Lower lobe of right lung (tissue), 2 donors: ENCODE measurements at regions not wholly inside any gene's neighbourhood (a gene's known extent, or its start where the extent isn't known, plus 50 kb on each side); places are given as distances from the start of the nearest gene placed in this dataset.
"Not testable (repeated sequence)": the region's sequence is repeated elsewhere in the genome, so short reads cannot be mapped to it uniquely, and the experiment has no call there.

Experiments used
- ATAC-seq, 2 donors: fragments of 200-7000 bp; cut with Tn5 transposase; one replicate each; pipeline ENCODE4 v1.9.1; 2020 to 2022; ENCODE audit warnings: mild to moderate bottlenecking in 2 of 2, moderate library complexity in 2 of 2
- DNase-seq: peaks from one replicate; pipeline ENCODE4 v3.0.0-alpha.2; 2020
- H3K27ac ChIP-seq: fragments of 200-600 bp; one replicate; pipeline ENCODE4 v1.8.0; 2022
- H3K27me3 ChIP-seq: fragments of 200-600 bp; one replicate; pipeline ENCODE4 v1.8.0; 2022; ENCODE audit warnings: low read depth
- H3K36me3 ChIP-seq: fragments of 200-600 bp; one replicate; pipeline ENCODE4 v1.8.0; 2022; ENCODE audit warnings: mild to moderate bottlenecking
- H3K4me1 ChIP-seq: fragments of 200-600 bp; one replicate; pipeline ENCODE4 v1.8.0; 2022
- H3K4me3 ChIP-seq: fragments of 200-600 bp; one replicate; pipeline ENCODE4 v1.8.0; 2022; ENCODE audit warnings: mild to moderate bottlenecking
- H3K9me3 ChIP-seq: fragments of 200-600 bp; one replicate; pipeline ENCODE4 v1.8.0; 2022
- intact Hi-C: fragments of 100-400 bp; cut with DNase I; formaldehyde crosslinking; loops from one replicate; pipeline ENCODE4 v1.11.0; 2022
- TF ChIP-seq, protein P1 (sequence below): fragments of 200-600 bp; IDR thresholded peaks from one replicate; pipeline ENCODE4 v1.8.0; 2022; ENCODE audit warnings: antibody characterized with exemption, mild to moderate bottlenecking
- donor health status: DM: no; HTN: yes; CAD: no; lungs with severe emphysema.

- DNase-seq: no peak
- TF ChIP-seq, protein P1, sequence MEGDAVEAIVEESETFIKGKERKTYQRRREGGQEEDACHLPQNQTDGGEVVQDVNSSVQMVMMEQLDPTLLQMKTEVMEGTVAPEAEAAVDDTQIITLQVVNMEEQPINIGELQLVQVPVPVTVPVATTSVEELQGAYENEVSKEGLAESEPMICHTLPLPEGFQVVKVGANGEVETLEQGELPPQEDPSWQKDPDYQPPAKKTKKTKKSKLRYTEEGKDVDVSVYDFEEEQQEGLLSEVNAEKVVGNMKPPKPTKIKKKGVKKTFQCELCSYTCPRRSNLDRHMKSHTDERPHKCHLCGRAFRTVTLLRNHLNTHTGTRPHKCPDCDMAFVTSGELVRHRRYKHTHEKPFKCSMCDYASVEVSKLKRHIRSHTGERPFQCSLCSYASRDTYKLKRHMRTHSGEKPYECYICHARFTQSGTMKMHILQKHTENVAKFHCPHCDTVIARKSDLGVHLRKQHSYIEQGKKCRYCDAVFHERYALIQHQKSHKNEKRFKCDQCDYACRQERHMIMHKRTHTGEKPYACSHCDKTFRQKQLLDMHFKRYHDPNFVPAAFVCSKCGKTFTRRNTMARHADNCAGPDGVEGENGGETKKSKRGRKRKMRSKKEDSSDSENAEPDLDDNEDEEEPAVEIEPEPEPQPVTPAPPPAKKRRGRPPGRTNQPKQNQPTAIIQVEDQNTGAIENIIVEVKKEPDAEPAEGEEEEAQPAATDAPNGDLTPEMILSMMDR: peak; percentile 20
These were observed 158.4 kb downstream of the TENT5D start for GRCh38 chrX:80578517-80579105.

GRCh38 chrX:80590992-80591391 is 170.7 kb downstream of the TENT5D start:
- H3K36me3 ChIP-seq, H3K4me1 ChIP-seq, H3K9me3 ChIP-seq, H3K27me3 ChIP-seq, ATAC-seq, DNase-seq, H3K27ac ChIP-seq, intact Hi-C loops, H3K4me3 ChIP-seq: not testable (repeated sequence)

More at GRCh38 chrX:80578517-80579105, 158.4 kb downstream of the TENT5D start:
- Histone ChIP-seq H3K36me3 (no peaks in the 10 kb centered on the region), H3K4me1 (no peaks in the 10 kb centered on the region), H3K4me3 (no peak overlapping the region), H3K27me3 (no peaks in the 10 kb centered on the region), H3K9me3 (no peaks in the 10 kb centered on the region), H3K27ac (no peak overlapping the region)
- ATAC-seq: no peak
- intact Hi-C loops: no loop called here

DNA sequence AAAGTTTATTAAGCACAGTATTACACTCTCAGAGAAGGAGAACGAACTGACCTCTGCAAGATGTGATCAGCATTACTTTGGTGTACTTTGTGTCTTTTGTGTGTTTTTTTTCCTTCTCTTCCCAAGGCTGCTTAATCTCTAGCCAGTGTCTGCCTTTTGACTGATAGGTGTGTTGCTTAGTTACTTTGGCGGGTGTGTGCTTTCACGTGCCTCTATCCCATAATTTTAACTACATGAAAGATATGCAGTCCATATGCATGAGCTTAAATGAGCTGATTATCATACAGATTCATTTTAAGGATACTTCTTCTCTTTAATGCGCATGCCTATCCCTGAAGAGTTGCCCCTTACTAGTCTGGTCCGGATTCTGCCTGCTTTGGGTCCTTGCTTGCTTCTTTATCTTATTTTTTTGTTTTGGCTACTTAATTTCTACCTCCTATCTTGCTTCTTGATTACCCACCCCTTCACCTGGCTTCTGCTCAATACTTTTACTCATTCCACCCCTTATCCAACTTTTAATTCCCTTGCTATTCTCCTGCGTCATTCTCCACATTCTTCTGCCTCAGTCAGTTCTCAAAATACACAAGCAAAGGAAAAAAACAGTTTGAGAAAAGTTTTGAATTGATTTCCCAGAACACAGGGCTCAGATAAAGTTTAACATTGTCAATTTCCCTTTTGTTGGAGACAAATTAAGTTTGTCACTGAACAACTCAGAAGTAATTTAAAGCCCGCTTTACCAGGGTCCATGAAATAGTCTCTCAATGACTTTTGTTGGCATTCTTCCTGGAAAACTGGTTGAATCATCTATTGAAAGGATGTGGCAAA is 182.0 kb downstream of the TENT5D start:
- Histone ChIP-seq H3K9me3 (no peaks in the 10 kb centered on the region), H3K27me3 (no peaks in the 10 kb centered on the region), H3K36me3 (no peaks in the 10 kb centered on the region), H3K4me3 (no peak overlapping the region), H3K27ac (no peak overlapping the region), H3K4me1 (no peaks in the 10 kb centered on the region)
- intact Hi-C loops: no loop called here
- DNase-seq: no peak
- TF ChIP-seq, protein P1: no peak
- no peak for ATAC-seq
